ENCODE measurements at regions not wholly inside any gene's neighbourhood (a gene's known extent, or its start where the extent isn't known, plus 50 kb on each side); places are given as distances from the start of the nearest gene placed in this dataset.

- TF ChIP-seq EZH2 (IDR thresholded peaks at IDR 0.05; ENCODE audit: low read depth, low read length, severe bottlenecking): no peak
- TF ChIP-seq SP4 (IDR thresholded peaks at IDR 0.05; ENCODE audit: low read length): no peak
- TF ChIP-seq KDM4A (IDR thresholded peaks at IDR 0.05; ENCODE audit: low read depth, low read length, severe bottlenecking): no peak
- TF ChIP-seq RAD21 (IDR thresholded peaks at IDR 0.05 in 1 of 2, conservative IDR thresholded peaks at IDR 0.05 in 1 of 2; ENCODE audit: low read depth in 2 of 2, low read length in 2 of 2): no peak
These were observed 728.8 kb upstream of the PIK3C3 start (continued) for GRCh38 chr18:41226186-41226585.

Measured in H1 (cell line).